Panc1 (cell line): ENCODE measurements at regions not wholly inside any gene's neighbourhood (a gene's known extent, or its start where the extent isn't known, plus 50 kb on each side); places are given as distances from the start of the nearest gene placed in this dataset.

Experiments used
- ATAC-seq: fragments of 200-7000 bp; cut with Tn5 transposase; 2 replicates; pipeline ENCODE4 v1.9.1; 2020; ENCODE audit warnings: mild to moderate bottlenecking, moderate library complexity
- BruUV-seq: library from RNA; stranded (reverse); fragments of 400-500 nt; replicated peaks from 2 replicates; lab custom pipeline; 2021; lab: Mats Ljungman, UMichigan
- CTCF ChIA-PET: fragments of 300-600 bp; sonication (Branson Sonifier 250); formaldehyde crosslinking; loops from one replicate; lab custom pipeline; 2022; ENCODE audit warnings: antibody characterized with exemption; lab: Charles Lee
- POLR2A ChIA-PET: fragments of 300-600 bp; sonication (Branson Sonifier 250); formaldehyde crosslinking; loops from one replicate; lab custom pipeline; 2022; ENCODE audit warnings: antibody characterized with exemption; lab: Charles Lee
- DNase-seq: peaks from one replicate; pipeline ENCODE4 v3.0.0-alpha.2; 2010; ENCODE audit warnings: low read depth, low spot score
- H3K27ac ChIP-seq: 2 replicates; pipeline ENCODE4 v1.5.1; 2011; ENCODE audit warnings: mild to moderate bottlenecking, low read length, inconsistent platforms
- H3K27me3 ChIP-seq: fragments of 200-500 bp; sonication (Bioruptor generic); 2 replicates; pipeline ENCODE4 v1.6.0; 2014; ENCODE audit warnings: low read length, inconsistent platforms; ENCODE audit not compliant: control insufficient read depth, insufficient read depth
- H3K36me3 ChIP-seq: fragments of 200-500 bp; sonication (Bioruptor generic); 2 replicates; pipeline ENCODE4 v1.5.1; 2014; ENCODE audit warnings: inconsistent platforms, mild to moderate bottlenecking, low read length, moderate library complexity; ENCODE audit not compliant: control insufficient read depth, insufficient read depth
- H3K4me1 ChIP-seq: 2 replicates; pipeline ENCODE4 v1.5.1; 2011; ENCODE audit warnings: inconsistent platforms, mild to moderate bottlenecking, low read length, moderate library complexity; ENCODE audit not compliant: control insufficient read depth, insufficient read depth
- H3K4me3 ChIP-seq, 2 experiments: 2 replicates each; pipeline ENCODE4 v1.5.1; 2011 to 2012; ENCODE audit warnings: low read depth in 2 of 2, low read length in 2 of 2, mild to moderate bottlenecking in 2 of 2, inconsistent platforms in 1 of 2, moderate library complexity in 1 of 2
- H3K9me3 ChIP-seq: fragments of 200-500 bp; sonication (Bioruptor generic); 2 replicates; pipeline ENCODE4 v1.5.1; 2014; ENCODE audit warnings: low read depth, mild to moderate bottlenecking, inconsistent platforms, low read length, moderate library complexity; ENCODE audit not compliant: control insufficient read depth, insufficient read depth
- CTCF ChIP-seq: fragments of 450-650 bp; IDR thresholded peaks from 2 replicates; pipeline ENCODE4 v1.5.1; 2017; ENCODE audit warnings: mild to moderate bottlenecking
- POLR2AphosphoS5 ChIP-seq: IDR thresholded peaks from 2 replicates; pipeline ENCODE4 v1.6.1; 2012; ENCODE audit warnings: mild to moderate bottlenecking, low read depth, low read length, moderate library complexity
- REST ChIP-seq, 2 experiments: IDR thresholded peaks; 2 replicates each; pipeline ENCODE4 v1.6.1; 2011 to 2012; ENCODE audit warnings: low read depth in 2 of 2, control low read depth in 1 of 2, low read length in 1 of 2, mild to moderate bottlenecking in 1 of 2, moderate library complexity in 1 of 2; ENCODE audit not compliant: insufficient read depth in 1 of 2
- SIN3A ChIP-seq: IDR thresholded peaks from 2 replicates; pipeline ENCODE4 v1.6.1; 2012; ENCODE audit warnings: low read depth, mild to moderate bottlenecking, low read length, moderate library complexity, borderline replicate concordance; ENCODE audit not compliant: insufficient read depth
- TCF7L2 ChIP-seq: IDR thresholded peaks from 2 replicates; pipeline ENCODE4 v1.6.1; 2011; ENCODE audit warnings: mild to moderate bottlenecking, low read depth, low read length, inconsistent platforms
- in situ Hi-C: cut with HindIII; loops from 2 replicates; pipeline ENCODE4 v1.10.0; 2016; ENCODE audit warnings: low sequenced_read_pairs, low pct_unique_long_range_greater_than_20kb
- intact Hi-C: fragments of 100-400 bp; cut with micrococcal nuclease; formaldehyde crosslinking; loops from one replicate; pipeline ENCODE4 v1.10.0; 2022; ENCODE audit not compliant: unreplicated experiment

GRCh38 chr7:81500631-81501030 is 269.2 kb downstream of the HGF start:
- Histone ChIP-seq H3K27me3 (no peaks in the 10 kb centered on the region), H3K4me3 (no peak overlapping the region), H3K4me1 (peaks cover 6% of the 10 kb centered on the region), H3K36me3 (no peaks in the 10 kb centered on the region), H3K9me3 (no peaks in the 10 kb centered on the region), H3K27ac (no peak overlapping the region)
- no peak for DNase-seq
- BruUV-seq = no TSS peak
- ChIA-PET CTCF (interaction anchor here (0.6 to 1.9 kb wide), 8 partner anchors 166 to 1226 kb away, joined by 3 to 7 read pairs (median 4); no protein-coding TSS in a partner anchor), POLR2A (no interaction called here)
- intact Hi-C loops (loop anchor here (1.0 to 10.0 kb wide), 2 partner anchors 456 to 1104 kb away; no protein-coding TSS in a partner anchor), in situ Hi-C loops (no loop called here)
- TF ChIP-seq SIN3A = no peak
- no peak for TF ChIP-seq CTCF
- TF ChIP-seq POLR2AphosphoS5 = no peak
- TF ChIP-seq TCF7L2 = no peak
- no peak for TF ChIP-seq REST (IDR thresholded peaks at IDR 0.05; ENCODE audit: insufficient read depth in 1 of 2, low read depth in 2 of 2, low read length in 1 of 2)
- no peak for ATAC-seq

GRCh38 chr7:81499262-81500116 is 270.4 kb downstream of the HGF start:
- intact Hi-C loops = loop anchor here (1.0 to 10.0 kb wide), 3 partner anchors 518 to 1229 kb away; no protein-coding TSS in a partner anchor
- no peaks in the 10 kb centered on the region for H3K9me3 ChIP-seq
- no peaks in the 10 kb centered on the region for H3K27me3 ChIP-seq
- CTCF ChIA-PET = interaction anchor here (1.3 to 1.4 kb wide), 2 partner anchors 456 to 516 kb away, joined by 7 to 10 read pairs; no protein-coding TSS in a partner anchor
- no peak overlapping the region for H3K4me3 ChIP-seq
- no peaks in the 10 kb centered on the region for H3K36me3 ChIP-seq
- no peak for TF ChIP-seq SIN3A
- peak; percentile 67 for TF ChIP-seq CTCF
- H3K27ac ChIP-seq = peak overlapping the region; percentile 36; the same call in 1 of the 2 replicates
- BruUV-seq = no TSS peak
- DNase-seq = peak; percentile 85
- ATAC-seq = peak; percentile 93
- peaks cover 6% of the 10 kb centered on the region for H3K4me1 ChIP-seq
- in situ Hi-C loops = no loop called here
- POLR2A ChIA-PET = no interaction called here
